Stomach (tissue), 4 donors: ENCODE measurements at regions not wholly inside any gene's neighbourhood (a gene's known extent, or its start where the extent isn't known, plus 50 kb on each side); places are given as distances from the start of the nearest gene placed in this dataset.
"Not testable (repeated sequence)": the region's sequence is repeated elsewhere in the genome, so short reads cannot be mapped to it uniquely, and the experiment has no call there.

Experiments
- POLR2AphosphoS5 ChIP-seq, 3 donors: sonication (generic); formaldehyde crosslinking; IDR thresholded peaks; one replicate each; pipeline ENCODE4 v1.6.1; 2016; ENCODE audit warnings: antibody characterized with exemption in 3 of 3
- TF ChIP-seq, protein P1 (sequence below), 7 experiments: fragments of 450-650 bp in 4 of 7; fragments of 200-600 bp in 3 of 7; sonication (generic) in 3 of 7; IDR thresholded peaks; one replicate each; pipeline ENCODE4 v1.5.1; 2016 to 2019; ENCODE audit warnings: antibody characterized with exemption in 7 of 7, control low read depth in 2 of 7, mild to moderate bottlenecking in 1 of 7

DNA sequence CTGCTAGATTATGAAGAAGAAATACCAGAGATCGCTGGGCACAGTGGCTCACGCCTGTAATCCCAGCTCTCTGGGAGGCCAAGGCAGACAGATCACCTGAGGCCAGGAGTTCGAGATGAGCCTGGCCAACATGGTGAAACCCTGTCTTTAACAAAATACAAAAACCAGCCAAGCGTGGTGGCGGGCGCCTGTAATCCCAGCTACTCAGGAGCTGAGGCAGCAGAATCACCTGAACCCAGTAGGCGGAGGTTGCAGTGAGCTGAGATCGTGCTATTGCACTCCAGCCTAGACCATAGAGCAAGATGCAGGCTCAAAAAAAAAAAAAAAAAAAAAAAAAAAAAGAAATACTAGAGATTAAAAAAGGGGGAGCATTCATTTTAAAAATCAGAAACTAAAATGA lies 159.7 kb upstream of the SH3BP4 start:
- TF ChIP-seq, protein P1, sequence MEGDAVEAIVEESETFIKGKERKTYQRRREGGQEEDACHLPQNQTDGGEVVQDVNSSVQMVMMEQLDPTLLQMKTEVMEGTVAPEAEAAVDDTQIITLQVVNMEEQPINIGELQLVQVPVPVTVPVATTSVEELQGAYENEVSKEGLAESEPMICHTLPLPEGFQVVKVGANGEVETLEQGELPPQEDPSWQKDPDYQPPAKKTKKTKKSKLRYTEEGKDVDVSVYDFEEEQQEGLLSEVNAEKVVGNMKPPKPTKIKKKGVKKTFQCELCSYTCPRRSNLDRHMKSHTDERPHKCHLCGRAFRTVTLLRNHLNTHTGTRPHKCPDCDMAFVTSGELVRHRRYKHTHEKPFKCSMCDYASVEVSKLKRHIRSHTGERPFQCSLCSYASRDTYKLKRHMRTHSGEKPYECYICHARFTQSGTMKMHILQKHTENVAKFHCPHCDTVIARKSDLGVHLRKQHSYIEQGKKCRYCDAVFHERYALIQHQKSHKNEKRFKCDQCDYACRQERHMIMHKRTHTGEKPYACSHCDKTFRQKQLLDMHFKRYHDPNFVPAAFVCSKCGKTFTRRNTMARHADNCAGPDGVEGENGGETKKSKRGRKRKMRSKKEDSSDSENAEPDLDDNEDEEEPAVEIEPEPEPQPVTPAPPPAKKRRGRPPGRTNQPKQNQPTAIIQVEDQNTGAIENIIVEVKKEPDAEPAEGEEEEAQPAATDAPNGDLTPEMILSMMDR (IDR thresholded peaks at IDR 0.05): not testable (repeated sequence)
- TF ChIP-seq POLR2AphosphoS5 (IDR thresholded peaks at IDR 0.05): not testable (repeated sequence)
